Mesenchymal stem cell (in vitro differentiated cells and primary cell): ENCODE measurements at regions not wholly inside any gene's neighbourhood (a gene's known extent, or its start where the extent isn't known, plus 50 kb on each side); places are given as distances from the start of the nearest gene placed in this dataset.
"Not testable (repeated sequence)": the region's sequence is repeated elsewhere in the genome, so short reads cannot be mapped to it uniquely, and the experiment has no call there.

Experiments
- DNase-seq: peaks from one replicate; pipeline ENCODE4 v3.0.0-alpha.2; 2013
- H2AFZ ChIP-seq: one replicate; pipeline ENCODE4 v1.6.1; 2013; ENCODE audit warnings: low read depth, mild to moderate bottlenecking, control low read depth, inconsistent platforms, low read length, moderate library complexity
- H2AK5ac ChIP-seq: 2 replicates; pipeline ENCODE4 v1.6.1; 2013; ENCODE audit warnings: low read length, moderate library complexity, mild to moderate bottlenecking, inconsistent platforms; ENCODE audit not compliant: severe bottlenecking
- H2BK120ac ChIP-seq: one replicate; pipeline ENCODE4 v1.6.1; 2013; ENCODE audit warnings: low read depth, mild to moderate bottlenecking, inconsistent platforms, low read length, moderate library complexity
- H2BK12ac ChIP-seq, 2 experiments: one replicate each; pipeline ENCODE4 v1.6.1; 2013; ENCODE audit warnings: inconsistent platforms in 2 of 2, low read length in 2 of 2, mild to moderate bottlenecking in 2 of 2, moderate library complexity in 2 of 2, control low read depth in 1 of 2
- H2BK15ac ChIP-seq: one replicate; pipeline ENCODE4 v1.6.1; 2013; ENCODE audit warnings: mild to moderate bottlenecking, low read depth, inconsistent platforms; ENCODE audit not compliant: poor library complexity, severe bottlenecking
- H2BK5ac ChIP-seq: 2 replicates; pipeline ENCODE4 v1.6.1; 2013; ENCODE audit warnings: low read depth, mild to moderate bottlenecking, low read length, control low read depth, inconsistent platforms; ENCODE audit not compliant: poor library complexity, severe bottlenecking
- H3K14ac ChIP-seq, 2 experiments: one replicate each; pipeline ENCODE4 v1.6.1; 2013; ENCODE audit warnings: inconsistent platforms in 2 of 2, low read length in 2 of 2, control low read depth in 1 of 2, mild to moderate bottlenecking in 1 of 2, moderate library complexity in 1 of 2
- H3K18ac ChIP-seq, 2 experiments: one replicate each; pipeline ENCODE4 v1.6.1; 2013; ENCODE audit warnings: inconsistent platforms in 2 of 2, low read length in 2 of 2, control low read depth in 1 of 2, low read depth in 1 of 2, mild to moderate bottlenecking in 1 of 2
- H3K23ac ChIP-seq, 2 experiments: one replicate each; pipeline ENCODE4 v1.6.1; 2013; ENCODE audit warnings: inconsistent platforms in 2 of 2, low read length in 2 of 2, mild to moderate bottlenecking in 2 of 2, moderate library complexity in 2 of 2, control low read depth in 1 of 2
- H3K27ac ChIP-seq: 2 replicates; pipeline ENCODE4 v1.5.1; 2013; ENCODE audit warnings: mild to moderate bottlenecking, moderate library complexity, low read length, control low read depth, inconsistent platforms; ENCODE audit not compliant: poor library complexity, severe bottlenecking
- H3K27me3 ChIP-seq, 2 experiments: 2 replicates each; pipeline versions ENCODE4 v1.6.1 to v1.7.0; 2013; ENCODE audit warnings: low read length in 2 of 2, mild to moderate bottlenecking in 2 of 2, moderate library complexity in 2 of 2, control low read depth in 1 of 2, inconsistent platforms in 1 of 2; ENCODE audit not compliant: control insufficient read depth in 1 of 2, insufficient read depth in 1 of 2
- H3K36me3 ChIP-seq, 2 experiments: 2 replicates each; pipeline versions ENCODE4 v1.6.1 to v1.7.0; 2013; ENCODE audit warnings: low read length in 2 of 2, control low read depth in 1 of 2, inconsistent platforms in 1 of 2, low read depth in 1 of 2, mild to moderate bottlenecking in 1 of 2; ENCODE audit not compliant: insufficient read depth in 2 of 2, control insufficient read depth in 1 of 2
- H3K4ac ChIP-seq, 2 experiments: one replicate each; pipeline ENCODE4 v1.6.1; 2013; ENCODE audit warnings: inconsistent platforms in 2 of 2, low read length in 2 of 2, mild to moderate bottlenecking in 2 of 2, moderate library complexity in 2 of 2, control low read depth in 1 of 2, low read depth in 1 of 2
- H3K4me1 ChIP-seq: 2 replicates; pipeline ENCODE4 v1.6.1; 2013; ENCODE audit warnings: low read depth, low read length, control low read depth; ENCODE audit not compliant: control insufficient read depth, insufficient read depth
- H3K4me2 ChIP-seq: 2 replicates; pipeline ENCODE4 v1.6.1; 2013; ENCODE audit warnings: low read length, mild to moderate bottlenecking, inconsistent platforms; ENCODE audit not compliant: poor library complexity, severe bottlenecking
- H3K4me3 ChIP-seq, 2 experiments: 2 replicates each; pipeline versions ENCODE4 v1.5.1 to v1.7.0; 2013; ENCODE audit warnings: low read length in 2 of 2, mild to moderate bottlenecking in 2 of 2, control low read depth in 1 of 2, low read depth in 1 of 2; ENCODE audit not compliant: insufficient read depth in 1 of 2
- H3K79me1 ChIP-seq: replicated peaks from 2 replicates; pipeline ENCODE4 v1.6.1; 2013; ENCODE audit warnings: mild to moderate bottlenecking, control low read depth, low read length, inconsistent platforms; ENCODE audit not compliant: poor library complexity, severe bottlenecking
- H3K9ac ChIP-seq: 2 replicates; pipeline ENCODE4 v1.7.0; 2013; ENCODE audit warnings: mild to moderate bottlenecking, low read length, moderate library complexity
- H3K9me3 ChIP-seq: 2 replicates; pipeline ENCODE4 v1.7.0; 2013; ENCODE audit warnings: mild to moderate bottlenecking, low read length; ENCODE audit not compliant: control insufficient read depth
- H4K8ac ChIP-seq: one replicate; pipeline ENCODE4 v1.6.1; 2013; ENCODE audit warnings: inconsistent platforms, mild to moderate bottlenecking, low read length, moderate library complexity
- H4K91ac ChIP-seq: one replicate; pipeline ENCODE4 v1.6.1; 2013; ENCODE audit warnings: mild to moderate bottlenecking, low read length, inconsistent platforms
- WGBS: methylation state at CpG from one replicate; pipeline ENCODE4 v1.1.7; 2013; ENCODE audit warnings: mixed read lengths; 5-methylcytosine and 5-hydroxymethylcytosine counted together

DNA sequence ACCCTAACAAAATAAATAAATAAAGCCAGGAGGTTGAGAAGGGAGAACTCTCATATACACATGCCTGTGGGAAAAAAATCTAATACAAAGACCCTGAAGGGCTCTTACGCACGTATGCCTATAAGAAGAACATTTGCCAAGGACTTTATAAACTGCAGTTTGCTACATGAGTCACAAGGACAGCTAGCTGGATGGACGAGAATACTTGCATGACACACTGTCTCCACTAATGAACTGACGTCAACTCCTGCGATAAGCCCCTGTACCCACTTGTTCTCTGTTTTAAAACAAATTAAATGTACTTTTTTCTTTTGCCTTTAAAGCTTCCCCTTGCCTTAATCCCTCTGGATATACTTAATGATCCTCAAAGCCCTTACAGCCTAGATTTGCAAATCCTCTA lies 374.6 kb upstream of the GHITM start:
- H3K14ac ChIP-seq = no peak overlapping the region
- H3K79me1 ChIP-seq = no peaks in the 10 kb centered on the region
- H4K91ac ChIP-seq = no peak overlapping the region
- no peaks in the 10 kb centered on the region for H3K36me3 ChIP-seq
- 49% methylated on average over 5 of the region's 5 CpGs for WGBS
- no peak overlapping the region for H3K9ac ChIP-seq
- no peak overlapping the region for H2BK120ac ChIP-seq
- H3K23ac ChIP-seq = no peak overlapping the region
- no peak overlapping the region for H4K8ac ChIP-seq
- no peak overlapping the region for H2BK12ac ChIP-seq
- H3K4me3 ChIP-seq = no peak overlapping the region
- no peak overlapping the region for H3K4ac ChIP-seq
- no peak overlapping the region for H2AFZ ChIP-seq
- no peaks in the 10 kb centered on the region for H3K27me3 ChIP-seq
- H2BK15ac ChIP-seq = no peak overlapping the region
- H2BK5ac ChIP-seq = no peak overlapping the region
- peaks cover 23% of the 10 kb centered on the region for H3K9me3 ChIP-seq
- no peak overlapping the region for H3K4me2 ChIP-seq
- H3K18ac ChIP-seq = no peak overlapping the region
- H3K27ac ChIP-seq = no peak overlapping the region
- H2AK5ac ChIP-seq = no peak overlapping the region
- peak; percentile 89 for DNase-seq
- no peaks in the 10 kb centered on the region for H3K4me1 ChIP-seq

DNA sequence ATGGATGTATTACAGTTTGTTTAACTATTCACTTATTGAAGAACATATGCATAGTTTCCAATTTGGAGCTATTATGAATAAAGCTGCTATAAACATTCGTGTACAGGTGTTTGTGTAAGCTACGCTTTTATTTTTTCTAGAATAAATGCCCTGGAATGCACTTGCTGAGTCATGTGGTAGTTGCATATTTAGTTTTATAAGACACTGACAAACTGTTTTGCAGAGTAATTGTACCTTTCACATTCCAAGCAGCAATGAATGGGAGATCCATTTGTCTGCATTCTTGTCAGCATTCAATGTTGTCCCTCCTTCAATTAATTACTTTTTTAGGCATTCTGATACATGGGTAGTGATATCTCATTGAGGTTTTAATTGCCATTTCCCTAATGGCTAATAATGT lies 373.6 kb upstream of the GHITM start:
- peak; percentile 4 for DNase-seq
- H3K27ac ChIP-seq = no peak overlapping the region
- no peak overlapping the region for H3K4me2 ChIP-seq
- peaks cover 23% of the 10 kb centered on the region for H3K9me3 ChIP-seq
- no peaks in the 10 kb centered on the region for H3K4me1 ChIP-seq
- H3K18ac ChIP-seq = no peak overlapping the region
- no peak overlapping the region for H2AFZ ChIP-seq
- H3K23ac ChIP-seq = no peak overlapping the region
- no peak overlapping the region for H2AK5ac ChIP-seq
- no peak overlapping the region for H3K14ac ChIP-seq
- H3K4ac ChIP-seq = no peak overlapping the region
- no peak overlapping the region for H2BK120ac ChIP-seq
- 58% methylated on average over 2 of the region's 2 CpGs for WGBS
- H4K8ac ChIP-seq = no peak overlapping the region
- no peak overlapping the region for H2BK15ac ChIP-seq
- no peak overlapping the region for H3K9ac ChIP-seq
- H2BK12ac ChIP-seq = no peak overlapping the region
- no peak overlapping the region for H3K4me3 ChIP-seq
- H3K79me1 ChIP-seq = no peaks in the 10 kb centered on the region
- no peaks in the 10 kb centered on the region for H3K27me3 ChIP-seq
- H3K36me3 ChIP-seq = no peaks in the 10 kb centered on the region
- no peak overlapping the region for H4K91ac ChIP-seq
- no peak overlapping the region for H2BK5ac ChIP-seq

DNA sequence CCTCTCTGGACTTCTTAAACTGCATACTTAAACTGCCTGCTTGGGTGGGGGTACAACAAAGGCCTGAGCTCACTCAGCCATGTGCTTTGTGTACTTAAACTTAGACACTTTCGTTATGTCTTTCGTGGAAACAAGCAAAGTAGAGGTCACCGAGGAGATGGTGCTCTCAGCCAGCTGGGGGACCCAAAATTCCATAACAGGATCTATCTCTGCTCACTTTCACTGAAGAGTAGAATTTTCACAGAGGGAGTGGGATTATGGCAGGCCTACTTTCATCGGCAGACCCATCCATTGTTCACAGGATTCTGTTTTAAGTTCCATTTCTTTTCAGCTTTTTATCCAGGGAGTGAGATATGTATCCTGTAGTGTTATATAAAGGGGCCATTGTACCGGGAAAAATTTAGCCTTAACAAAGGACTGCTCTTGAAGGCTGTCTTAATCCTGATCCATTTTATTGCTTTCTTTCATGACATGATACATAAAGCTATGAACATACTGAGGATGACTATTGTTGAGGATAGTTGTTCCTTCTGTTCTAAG lies 370.0 kb upstream of the GHITM start:
- Histone ChIP-seq H3K4me1 (no peaks in the 10 kb centered on the region), H3K9ac (no peak overlapping the region), H4K8ac (no peak overlapping the region), H3K14ac (no peak overlapping the region), H3K27me3 (no peaks in the 10 kb centered on the region), H3K23ac (no peak overlapping the region), H3K4me2 (no peak overlapping the region), H3K9me3 (peaks cover 25% of the 10 kb centered on the region), H3K27ac (no peak overlapping the region), H2AK5ac (no peak overlapping the region), H2BK5ac (no peak overlapping the region), H3K4me3 (no peak overlapping the region), H2BK15ac (no peak overlapping the region), H3K79me1 (no peaks in the 10 kb centered on the region), H4K91ac (no peak overlapping the region), H3K18ac (no peak overlapping the region), H2BK12ac (no peak overlapping the region), H3K4ac (no peak overlapping the region), H2BK120ac (no peak overlapping the region), H3K36me3 (no peaks in the 10 kb centered on the region), H2AFZ (no peak overlapping the region)
- no peak for DNase-seq
- WGBS = 81% methylated on average over 3 of the region's 5 CpGs

DNA sequence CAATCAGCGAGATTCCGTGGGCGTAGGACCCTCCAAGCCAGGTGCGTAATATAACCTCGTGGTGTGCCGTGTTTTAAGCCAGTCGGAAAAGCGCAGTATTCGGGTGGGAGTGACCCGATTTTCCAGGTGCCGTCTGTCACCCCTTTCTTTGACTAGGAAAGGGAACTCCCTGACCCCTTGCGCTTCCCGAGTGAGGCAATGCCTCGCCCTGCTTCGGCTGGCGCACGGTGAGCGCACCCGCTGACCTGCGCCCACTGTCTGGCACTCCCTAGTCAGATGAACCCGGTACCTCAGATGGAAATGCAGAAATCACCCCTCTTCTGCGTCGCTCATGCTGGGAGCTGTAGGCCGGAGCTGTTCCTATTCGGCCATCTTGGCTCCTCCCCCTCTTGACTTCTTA lies 352.6 kb upstream of the GHITM start:
- H3K4me3 ChIP-seq, H3K4me2 ChIP-seq, H2BK15ac ChIP-seq, H3K36me3 ChIP-seq, H2BK120ac ChIP-seq, H3K79me1 ChIP-seq, H3K27me3 ChIP-seq, H2AK5ac ChIP-seq, H2BK12ac ChIP-seq, H3K4ac ChIP-seq, H3K27ac ChIP-seq, H3K9ac ChIP-seq, H2AFZ ChIP-seq, H2BK5ac ChIP-seq, H3K14ac ChIP-seq, H3K23ac ChIP-seq, H3K18ac ChIP-seq, H3K4me1 ChIP-seq, DNase-seq, H4K8ac ChIP-seq, H4K91ac ChIP-seq: not testable (repeated sequence)
- H3K9me3 ChIP-seq = peaks cover 13% of the 10 kb centered on the region
- 87% methylated on average over 25 of the region's 25 CpGs for WGBS
